ENCODE measurements at regions not wholly inside any gene's neighbourhood (a gene's known extent, or its start where the extent isn't known, plus 50 kb on each side); places are given as distances from the start of the nearest gene placed in this dataset.

- DNase-seq (ENCODE audit: low read depth) = no peak
- no peak for TF ChIP-seq CTCF (IDR thresholded peaks at IDR 0.05; ENCODE audit: insufficient read depth, low read depth, low read length)
- peaks cover 7% of the 10 kb centered on the region for H3K27me3 ChIP-seq (ENCODE audit: control insufficient read depth, insufficient read depth, low read length)
- H3K36me3 ChIP-seq (ENCODE audit: control insufficient read depth, insufficient read depth, low read length) = no peaks in the 10 kb centered on the region
- H3K4me3 ChIP-seq (ENCODE audit: low read depth, low read length) = no peak overlapping the region
- CTCF ChIA-PET = no interaction called here
- POLR2A ChIA-PET = no interaction called here
Observed at GRCh38 chr7:45255187-45255586, 97.6 kb downstream of the RAMP3 start.

- ChIA-PET CTCF (no interaction called here), POLR2A (no interaction called here)
- H3K36me3 ChIP-seq (ENCODE audit: control insufficient read depth, insufficient read depth, low read length) = no peaks in the 10 kb centered on the region
- peaks cover 7% of the 10 kb centered on the region for H3K27me3 ChIP-seq (ENCODE audit: control insufficient read depth, insufficient read depth, low read length)
- no peak overlapping the region for H3K4me3 ChIP-seq (ENCODE audit: low read depth, low read length)
- no peak for TF ChIP-seq CTCF (IDR thresholded peaks at IDR 0.05; ENCODE audit: insufficient read depth, low read depth, low read length)
- no peak for DNase-seq (ENCODE audit: low read depth)
Observed at GRCh38 chr7:45256309-45256708, 98.7 kb downstream of the RAMP3 start.

GRCh38 chr7:45256775-45257174 lies 99.2 kb downstream of the RAMP3 start:
- H3K4me3 ChIP-seq (ENCODE audit: low read depth, low read length) = no peak overlapping the region
- TF ChIP-seq CTCF (IDR thresholded peaks at IDR 0.05; ENCODE audit: insufficient read depth, low read depth, low read length) = no peak
- POLR2A ChIA-PET = interaction anchor here (0.5 kb wide), 1 partner anchor 291 kb away, joined by 7 read pairs; no protein-coding TSS in a partner anchor
- CTCF ChIA-PET = interaction anchor here (5.6 kb wide), 1 partner anchor 103 kb away, joined by 74 read pairs; no protein-coding TSS in a partner anchor
- peaks cover 7% of the 10 kb centered on the region for H3K27me3 ChIP-seq (ENCODE audit: control insufficient read depth, insufficient read depth, low read length)
- no peak for DNase-seq (ENCODE audit: low read depth)
- no peaks in the 10 kb centered on the region for H3K36me3 ChIP-seq (ENCODE audit: control insufficient read depth, insufficient read depth, low read length)

GRCh38 chr7:45257284-45257683 lies 99.7 kb downstream of the RAMP3 start:
- Histone ChIP-seq H3K27me3 (ENCODE audit: control insufficient read depth, insufficient read depth, low read length) (peaks cover 7% of the 10 kb centered on the region), H3K36me3 (ENCODE audit: control insufficient read depth, insufficient read depth, low read length) (no peaks in the 10 kb centered on the region), H3K4me3 (ENCODE audit: low read depth, low read length) (no peak overlapping the region)
- DNase-seq (ENCODE audit: low read depth) = no peak
- TF ChIP-seq CTCF (IDR thresholded peaks at IDR 0.05; ENCODE audit: insufficient read depth, low read depth, low read length) = no peak
- POLR2A ChIA-PET = interaction anchor here (0.5 kb wide), 1 partner anchor 290 kb away, joined by 7 read pairs; no protein-coding TSS in a partner anchor
- CTCF ChIA-PET = interaction anchor here (5.6 kb wide), 1 partner anchor 104 kb away, joined by 74 read pairs; no protein-coding TSS in a partner anchor

GRCh38 chr7:45258533-45259226 lies 101.1 kb downstream of the RAMP3 start:
- DNase-seq (ENCODE audit: low read depth) = no peak
- Histone ChIP-seq H3K36me3 (ENCODE audit: control insufficient read depth, insufficient read depth, low read length) (no peaks in the 10 kb centered on the region), H3K4me3 (ENCODE audit: low read depth, low read length) (no peak overlapping the region), H3K27me3 (ENCODE audit: control insufficient read depth, insufficient read depth, low read length) (peaks cover 5% of the 10 kb centered on the region)
- TF ChIP-seq CTCF (IDR thresholded peaks at IDR 0.05; ENCODE audit: insufficient read depth, low read depth, low read length) = no peak
- ChIA-PET CTCF (interaction anchor here (1.1 to 5.6 kb wide), 10 partner anchors 8 to 595 kb away, joined by 3 to 74 read pairs (median 6); partner anchors contain the start of gene RAMP3), POLR2A (no interaction called here)
